ENCODE measurements at regions not wholly inside any gene's neighbourhood (a gene's known extent, or its start where the extent isn't known, plus 50 kb on each side); places are given as distances from the start of the nearest gene placed in this dataset.
"Not testable (repeated sequence)": the region's sequence is repeated elsewhere in the genome, so short reads cannot be mapped to it uniquely, and the experiment has no call there.

- DNase-seq (ENCODE audit: low read depth): no peak
Observed at GRCh38 chr20:47940101-47940813, 155.0 kb upstream of the SULF2 start.

GRCh38 chr20:47936612-47937011 is 151.3 kb upstream of the SULF2 start:
- no peak for DNase-seq (ENCODE audit: low read depth)

DNA sequence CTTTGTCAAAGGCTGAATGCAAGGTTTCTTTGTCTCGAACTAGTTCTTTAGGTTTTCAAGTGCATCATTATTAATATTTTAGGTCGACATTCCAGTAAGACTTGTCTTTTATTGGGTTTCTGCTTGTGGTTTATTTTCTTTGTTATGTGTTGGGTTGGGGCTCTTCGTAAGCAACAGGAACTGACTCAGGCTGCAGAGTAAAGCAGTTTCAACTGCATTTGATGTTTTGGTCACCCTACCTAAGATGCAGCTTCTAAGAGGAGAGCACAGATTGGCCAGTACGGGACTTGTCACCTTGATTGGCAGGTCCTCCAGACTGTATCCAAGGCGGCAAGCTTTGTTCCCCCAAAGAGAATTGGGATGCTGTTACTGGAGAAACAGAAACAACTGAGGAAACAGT is 149.5 kb upstream of the SULF2 start:
- no peak for DNase-seq (ENCODE audit: low read depth)

DNA sequence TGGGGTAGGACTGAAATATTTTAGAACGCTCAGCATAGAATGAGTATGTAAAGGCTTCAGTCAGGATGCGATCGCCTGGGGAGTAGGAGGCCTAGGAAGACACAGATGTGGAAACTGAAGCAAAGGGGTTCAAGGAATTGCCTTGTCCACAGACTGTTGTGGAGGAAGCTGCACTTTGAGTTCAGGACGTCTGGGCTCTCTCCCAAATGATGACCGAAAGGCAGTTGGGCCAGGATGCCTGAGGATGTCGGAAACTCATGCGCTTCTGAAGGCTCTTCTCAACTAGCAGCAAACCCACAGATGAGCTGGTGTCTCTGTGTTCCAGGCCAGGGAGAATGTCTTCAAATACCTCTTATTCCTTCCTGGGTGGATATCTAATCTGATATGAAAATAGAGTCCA is 146.2 kb upstream of the SULF2 start:
- DNase-seq (ENCODE audit: low read depth): no peak

- no peak for DNase-seq (ENCODE audit: low read depth)
Observed at GRCh38 chr20:47931002-47931401, 145.7 kb upstream of the SULF2 start.

DNA sequence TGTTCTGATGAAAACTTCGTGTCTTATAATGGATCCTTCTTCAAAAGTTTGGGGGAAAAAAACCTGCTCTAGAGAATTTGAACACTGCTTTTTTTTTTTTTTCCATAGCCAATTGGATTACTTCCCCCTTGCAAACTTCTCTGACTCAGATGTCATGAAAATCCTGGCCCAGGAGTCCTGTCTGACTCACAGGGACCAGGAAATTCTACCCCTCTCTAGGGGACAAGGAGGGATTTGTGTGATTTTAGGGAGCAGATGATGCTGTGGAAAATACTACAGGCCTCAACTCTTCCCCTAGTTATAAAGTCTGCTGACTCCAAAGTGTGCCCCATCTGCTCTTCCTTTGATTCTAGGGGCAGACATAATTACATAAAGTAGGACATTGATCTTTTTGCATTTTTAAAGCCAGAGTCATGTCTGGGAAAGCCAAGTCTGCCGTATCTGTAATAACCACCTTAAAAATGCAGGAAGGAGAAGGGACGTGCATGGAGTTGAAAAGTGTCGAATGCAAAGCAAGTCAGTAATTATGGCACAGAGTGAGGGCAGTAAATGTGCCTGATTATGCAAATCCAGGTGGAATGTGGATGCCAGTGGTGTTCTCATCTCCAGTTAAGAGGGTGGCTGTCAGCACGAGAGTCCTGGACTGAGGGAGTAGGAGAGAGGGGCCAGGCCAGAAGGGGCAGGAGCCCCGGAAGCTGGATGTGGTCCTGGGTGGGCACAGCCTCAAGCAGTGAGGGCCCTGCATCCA is 144.3 kb upstream of the SULF2 start:
- DNase-seq (ENCODE audit: low read depth): peak; percentile 90

- DNase-seq (ENCODE audit: low read depth): peak; percentile 98
Observed at GRCh38 chr20:47927944-47928343, 142.7 kb upstream of the SULF2 start.

- DNase-seq (ENCODE audit: low read depth): peak; percentile 66
Observed at GRCh38 chr20:47927385-47927851, 142.1 kb upstream of the SULF2 start.

GRCh38 chr20:47926731-47927130 is 141.4 kb upstream of the SULF2 start:
- DNase-seq (ENCODE audit: low read depth): no peak

GRCh38 chr20:47925593-47925992 is 140.3 kb upstream of the SULF2 start:
- DNase-seq (ENCODE audit: low read depth): no peak

GRCh38 chr20:47922269-47922668 is 137.0 kb upstream of the SULF2 start:
- DNase-seq (ENCODE audit: low read depth): peak; percentile 19

DNA sequence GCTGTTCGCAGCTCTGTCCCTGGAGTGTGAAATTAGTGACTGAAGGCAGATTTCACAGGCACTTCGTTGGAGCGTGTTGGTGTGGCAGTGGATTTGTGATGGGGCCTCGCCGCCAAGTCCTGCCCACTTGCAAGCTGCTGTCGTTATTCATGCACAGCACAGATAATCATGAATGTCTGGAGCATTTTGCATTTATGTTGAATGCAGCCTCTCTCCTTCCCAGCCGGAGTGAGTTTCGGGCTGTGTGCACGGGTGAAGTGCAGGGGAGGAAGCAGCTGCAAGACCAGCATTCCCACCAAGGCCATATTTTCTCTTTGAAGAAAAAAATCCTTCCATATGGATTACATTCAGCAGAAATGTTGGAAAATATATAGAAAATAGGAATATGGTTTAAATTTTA is 136.5 kb upstream of the SULF2 start:
- DNase-seq (ENCODE audit: low read depth): not testable (repeated sequence)

DNA sequence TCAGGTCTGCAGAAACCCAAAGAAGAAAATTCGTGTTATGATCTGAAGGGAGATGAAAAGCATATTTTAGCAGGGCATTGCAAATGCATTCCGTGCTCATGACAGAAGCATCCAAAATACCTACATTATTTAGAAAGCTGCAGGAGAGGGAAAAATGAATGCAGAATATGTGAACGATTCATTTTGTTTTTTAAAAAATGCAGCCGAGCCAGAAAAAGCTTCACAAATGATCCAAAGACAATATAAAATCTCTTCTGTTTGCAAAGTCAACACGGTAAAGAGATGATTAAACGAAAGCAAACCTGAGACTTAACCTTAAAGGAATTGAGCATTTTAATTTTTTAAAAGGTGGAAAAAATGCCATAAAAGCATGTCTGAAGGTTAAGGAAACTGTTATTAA is 136.1 kb upstream of the SULF2 start:
- DNase-seq (ENCODE audit: low read depth): no peak

DNA sequence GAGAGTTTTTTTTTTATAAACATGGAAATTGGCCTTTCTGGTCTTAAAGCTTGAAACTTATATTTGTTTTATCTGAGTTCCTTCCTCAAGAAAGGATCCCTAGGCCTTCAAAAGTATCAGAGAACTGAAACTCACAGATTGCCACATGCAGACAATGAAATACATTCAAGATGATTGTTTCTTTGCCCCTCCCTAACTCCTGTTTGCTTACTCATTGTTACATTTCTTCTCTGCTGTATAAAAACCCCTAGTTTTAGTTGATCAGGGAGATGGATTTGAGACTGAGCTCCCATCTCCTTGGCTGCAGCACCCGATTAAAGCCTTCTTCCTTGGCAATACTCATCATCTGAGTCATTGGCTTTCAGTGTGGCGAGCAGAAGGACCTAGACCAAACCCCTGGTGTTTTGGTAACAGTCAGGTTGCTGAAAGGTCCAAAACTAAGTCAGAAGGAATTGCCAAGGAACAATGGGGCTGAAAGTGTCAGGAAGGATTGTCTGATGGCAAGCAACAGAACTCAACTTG is 132.3 kb upstream of the SULF2 start:
- DNase-seq (ENCODE audit: low read depth): no peak

- no peak for DNase-seq (ENCODE audit: low read depth)
Observed at GRCh38 chr20:47915495-47915894, 130.2 kb upstream of the SULF2 start.

GRCh38 chr20:47914792-47915191 is 129.5 kb upstream of the SULF2 start:
- no peak for DNase-seq (ENCODE audit: low read depth)

DNA sequence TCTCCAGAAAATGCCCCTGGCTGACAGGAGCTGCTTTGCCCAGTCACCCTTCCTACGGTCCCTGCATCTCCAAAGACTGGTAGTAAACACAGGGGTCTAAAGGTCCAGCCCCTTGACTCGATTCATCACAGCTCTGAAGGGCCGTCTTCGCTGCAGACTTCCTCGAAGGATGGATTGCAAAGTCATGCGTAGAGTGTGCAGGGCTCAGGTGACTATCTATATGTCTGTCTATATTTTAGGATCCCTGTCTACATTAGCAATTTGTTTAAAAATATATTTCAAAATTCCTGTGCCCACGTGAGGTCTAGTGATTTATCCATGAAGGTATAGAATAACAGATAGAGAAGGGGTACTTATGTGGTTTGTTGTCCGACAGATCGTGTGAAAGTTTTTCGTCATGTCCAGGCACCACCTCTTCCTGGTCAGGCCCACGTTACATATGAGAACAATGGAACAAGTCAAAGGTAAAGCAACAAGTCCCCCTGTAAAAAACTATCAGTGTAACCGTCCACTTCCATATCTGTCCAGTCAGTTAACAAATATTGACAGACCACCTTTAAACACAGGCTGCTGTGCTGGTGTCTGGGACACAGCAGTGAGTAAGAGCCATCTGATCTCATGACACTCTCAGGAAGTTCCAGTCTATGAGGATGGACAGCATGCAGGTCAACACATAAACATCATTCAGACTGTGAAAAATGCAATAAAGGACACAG is 127.7 kb upstream of the SULF2 start:
- not testable (repeated sequence) for DNase-seq (ENCODE audit: low read depth)

DNA sequence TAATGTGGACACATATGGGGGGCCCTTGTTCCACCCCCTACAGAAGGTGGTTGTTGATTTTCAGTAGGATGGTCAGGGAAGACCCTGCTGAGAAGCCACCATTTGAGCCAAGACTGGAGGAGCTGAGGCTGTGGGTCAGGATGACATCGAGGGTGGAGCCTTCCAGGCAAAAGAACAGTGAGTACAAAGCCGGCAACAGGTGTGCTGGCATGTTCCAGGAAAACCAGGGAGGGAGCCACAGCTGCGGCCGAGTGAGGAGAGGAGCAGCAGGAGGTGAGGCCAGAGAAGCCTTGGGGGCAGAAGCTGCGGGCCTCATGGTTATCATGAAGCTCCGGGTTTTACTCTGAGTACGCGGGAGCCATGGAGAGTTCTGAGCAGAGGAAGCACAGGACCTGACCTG is 126.9 kb upstream of the SULF2 start:
- DNase-seq (ENCODE audit: low read depth): not testable (repeated sequence)

DNA sequence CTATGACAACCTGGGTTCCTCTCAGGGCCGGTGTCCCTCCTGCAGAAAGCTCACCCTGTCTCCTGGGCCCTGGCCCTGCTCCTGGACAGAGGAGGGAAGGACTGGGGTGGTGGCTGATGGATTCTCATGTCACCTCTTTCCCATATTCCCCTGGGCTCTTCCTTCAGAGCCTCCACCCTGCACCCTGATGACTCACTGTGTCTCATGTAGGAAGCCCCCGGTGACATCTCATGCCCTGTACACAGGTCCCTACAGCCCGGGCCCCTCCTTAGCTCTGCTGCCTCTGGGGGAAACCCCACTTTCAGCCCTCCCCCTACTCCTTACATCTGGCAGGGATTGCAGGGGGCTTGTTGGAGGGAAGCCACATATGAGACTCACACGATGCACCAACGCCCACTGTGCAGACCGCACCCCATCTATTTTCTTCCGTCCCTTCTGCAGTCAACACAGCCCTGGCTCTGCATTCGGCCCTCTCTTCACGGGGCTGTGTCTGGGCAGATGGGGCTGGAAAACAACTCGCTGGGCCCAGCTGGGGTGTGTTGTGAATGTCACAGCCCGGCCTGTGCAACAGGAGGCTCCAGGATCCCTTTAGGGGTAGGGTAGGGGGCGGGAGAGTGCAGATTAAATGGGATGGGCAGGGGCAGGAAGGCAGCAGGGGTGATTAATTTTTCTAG is 124.6 kb upstream of the SULF2 start:
- DNase-seq (ENCODE audit: low read depth): not testable (repeated sequence)

- DNase-seq (ENCODE audit: low read depth): not testable (repeated sequence)
Observed at GRCh38 chr20:47908361-47909035, 123.2 kb upstream of the SULF2 start.

GRCh38 chr20:47907951-47908350 is 122.7 kb upstream of the SULF2 start:
- DNase-seq (ENCODE audit: low read depth): not testable (repeated sequence)
